SKM-1 (cell line): ENCODE measurements at regions not wholly inside any gene's neighbourhood (a gene's known extent, or its start where the extent isn't known, plus 50 kb on each side); places are given as distances from the start of the nearest gene placed in this dataset.

Experiments
- DNase-seq: peaks from one replicate; lab custom pipeline; 2025; ENCODE audit not compliant: unreplicated experiment; lab: John Stamatoyannopoulos, UW

GRCh38 chr1:67991546-67991945 lies 58.9 kb downstream of the DIRAS3 start:
- no peak for DNase-seq

- DNase-seq = no peak
Observed at GRCh38 chr1:67988066-67988465, 62.4 kb downstream of the DIRAS3 start.

DNA sequence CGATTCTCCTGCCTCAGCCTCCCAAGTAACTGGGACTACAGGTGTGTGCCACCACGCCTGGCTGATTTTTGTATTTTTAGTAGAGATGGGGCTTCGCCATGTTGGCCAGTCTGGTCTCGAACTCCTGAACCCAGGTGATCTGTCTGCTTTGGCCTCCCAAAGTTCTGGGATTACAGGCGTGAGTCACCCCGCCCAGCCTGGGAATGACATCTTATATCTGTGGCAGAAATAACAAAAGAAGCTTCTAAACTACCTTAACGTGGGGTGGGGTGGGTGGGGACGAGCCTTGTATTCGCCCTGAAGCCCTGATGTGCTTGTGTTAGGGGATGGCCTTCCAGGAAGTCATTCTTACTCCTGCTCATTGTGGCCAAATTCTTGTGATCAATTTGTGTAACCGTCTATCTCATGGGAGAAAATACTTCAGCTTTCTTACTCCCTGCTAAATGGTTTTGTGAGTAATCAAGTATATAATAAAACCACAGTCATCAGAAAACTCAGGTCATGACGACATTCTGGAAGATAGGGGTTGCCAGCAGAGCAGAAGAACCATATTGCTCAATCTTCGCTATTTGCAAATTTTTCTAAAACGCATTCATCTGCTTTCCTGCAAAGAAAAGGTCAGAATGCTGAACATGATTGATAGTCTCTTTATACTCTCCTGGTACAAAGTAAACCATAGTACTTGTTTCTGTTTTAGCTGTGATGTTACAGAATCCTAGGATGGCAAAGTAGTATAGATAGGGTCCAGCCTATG lies 63.2 kb downstream of the DIRAS3 start:
- DNase-seq = no peak

- no peak for DNase-seq
Observed at GRCh38 chr1:67983867-67984266, 66.6 kb downstream of the DIRAS3 start.

DNA sequence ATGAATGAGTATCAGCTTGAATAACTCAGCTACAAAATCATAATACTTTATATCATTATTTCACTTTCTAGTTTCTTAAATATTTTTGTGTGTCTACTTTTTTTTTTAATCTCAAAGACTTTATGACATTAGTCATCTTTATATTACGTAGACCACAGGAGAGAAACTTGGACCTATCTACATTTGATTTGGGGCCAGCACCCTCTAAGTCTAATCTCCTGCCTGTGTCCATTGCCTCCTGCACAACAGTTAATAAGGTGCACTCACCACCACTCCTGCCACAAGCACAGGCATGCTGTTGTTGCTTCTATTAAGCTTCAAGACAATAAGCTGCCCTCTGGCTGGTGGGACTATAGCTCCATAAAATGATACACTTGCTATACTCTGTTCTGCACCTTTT lies 70.4 kb downstream of the DIRAS3 start:
- DNase-seq = no peak

- no peak for DNase-seq
Observed at GRCh38 chr1:67979532-67979931, 70.9 kb downstream of the DIRAS3 start.

DNA sequence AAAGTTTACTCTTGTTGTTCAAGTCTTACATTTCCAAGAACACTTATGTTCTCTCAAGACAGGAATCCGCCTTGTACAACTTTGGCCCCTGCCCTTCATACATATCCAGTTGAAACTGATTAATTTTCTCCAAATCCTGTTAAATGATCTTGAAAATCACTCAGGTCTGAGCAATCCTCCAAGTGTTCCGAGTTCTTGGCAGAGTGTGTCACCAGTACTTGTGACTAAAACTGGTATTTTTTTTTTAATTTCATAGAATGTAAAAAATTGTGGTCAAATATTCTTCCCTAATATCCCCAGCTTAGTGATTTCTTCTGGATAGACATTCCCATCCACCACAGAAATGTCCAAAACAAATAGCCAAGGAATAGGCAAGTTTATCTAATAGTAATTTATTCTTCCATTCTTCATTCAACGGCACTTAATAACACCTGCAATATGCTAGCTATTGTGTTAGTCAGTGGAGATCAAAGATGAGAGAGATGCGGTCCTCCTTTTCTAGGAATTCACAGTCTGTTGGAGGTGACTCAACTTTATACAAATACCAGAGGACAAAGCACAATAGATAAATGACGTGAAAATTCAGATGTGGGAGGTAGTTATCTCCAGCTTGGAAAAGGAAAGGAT lies 71.4 kb downstream of the DIRAS3 start:
- no peak for DNase-seq

DNA sequence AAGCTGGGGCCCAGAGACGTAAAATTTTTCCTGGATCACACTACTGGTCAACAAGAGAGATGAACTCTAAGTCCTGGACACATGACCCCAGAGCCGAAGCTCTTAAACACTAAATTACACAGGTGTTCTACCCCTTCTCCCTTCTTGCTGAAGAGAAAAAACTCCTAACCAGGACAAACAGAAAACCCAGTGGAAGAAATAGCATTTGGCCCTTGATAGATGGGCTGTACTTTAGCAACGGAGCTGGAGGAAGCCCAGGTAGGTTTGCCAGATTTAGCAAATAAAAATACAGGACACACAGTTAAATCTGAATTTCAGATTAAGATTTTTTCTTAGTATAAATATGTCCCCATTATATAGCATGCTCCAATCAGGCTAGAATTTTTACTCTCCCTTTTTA lies 72.7 kb downstream of the DIRAS3 start:
- no peak for DNase-seq

GRCh38 chr1:67973051-67973450 lies 77.4 kb downstream of the DIRAS3 start:
- DNase-seq = no peak

GRCh38 chr1:67970088-67970487 lies 80.3 kb downstream of the DIRAS3 start:
- no peak for DNase-seq

DNA sequence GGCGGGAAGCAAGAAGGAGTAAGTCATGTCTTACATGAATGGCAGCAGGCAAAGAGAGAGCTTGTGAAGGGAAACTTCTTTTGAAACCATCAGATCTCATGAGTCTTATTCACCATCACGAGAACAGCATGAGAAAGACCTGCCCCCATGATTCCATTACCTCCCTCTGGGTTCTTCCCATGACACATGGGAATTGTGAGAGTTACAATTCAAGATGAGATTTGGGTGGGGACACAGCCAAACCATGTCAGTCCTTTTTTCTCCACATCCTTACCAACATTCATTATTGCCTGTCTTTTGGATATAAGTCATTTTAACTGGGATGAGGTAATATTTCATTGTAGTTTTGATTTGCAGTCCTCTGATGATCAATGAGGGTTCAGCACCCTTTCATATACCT lies 81.0 kb downstream of the DIRAS3 start:
- DNase-seq = no peak

GRCh38 chr1:67966666-67967009 lies 83.8 kb downstream of the DIRAS3 start:
- no peak for DNase-seq

DNA sequence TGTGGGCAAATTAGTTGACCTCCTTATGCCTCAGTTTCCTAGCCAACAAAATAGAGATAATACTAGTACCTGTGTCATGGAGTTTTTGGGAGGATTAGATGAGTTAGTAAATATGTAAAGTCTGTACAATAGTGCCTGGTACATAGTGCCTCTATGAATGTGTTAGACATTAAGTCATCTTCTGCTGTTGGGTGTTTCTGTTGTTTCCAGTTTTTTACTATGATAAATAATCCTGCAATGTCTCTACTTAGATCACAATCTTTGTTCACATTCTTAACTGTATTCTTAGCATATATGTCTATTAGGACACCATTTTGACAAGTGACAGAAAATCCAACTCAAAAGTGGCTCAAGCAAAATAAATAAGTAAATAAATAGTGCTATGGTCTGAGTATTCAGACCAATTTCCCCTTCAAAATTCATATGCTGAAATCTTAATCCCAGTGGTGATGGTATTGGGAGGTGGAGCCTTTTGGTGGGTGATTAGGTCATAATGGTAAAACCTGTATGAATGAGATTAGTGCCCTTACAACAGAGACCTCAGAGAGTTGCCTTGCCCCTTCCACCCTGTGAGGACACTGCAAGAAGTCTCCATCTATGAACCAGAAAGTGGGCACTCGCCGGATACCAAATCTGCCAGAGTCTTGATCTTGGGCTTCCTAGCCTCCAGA lies 84.3 kb downstream of the DIRAS3 start:
- DNase-seq = no peak

- DNase-seq = no peak
Observed at GRCh38 chr1:67963263-67963662, 87.2 kb downstream of the DIRAS3 start.

DNA sequence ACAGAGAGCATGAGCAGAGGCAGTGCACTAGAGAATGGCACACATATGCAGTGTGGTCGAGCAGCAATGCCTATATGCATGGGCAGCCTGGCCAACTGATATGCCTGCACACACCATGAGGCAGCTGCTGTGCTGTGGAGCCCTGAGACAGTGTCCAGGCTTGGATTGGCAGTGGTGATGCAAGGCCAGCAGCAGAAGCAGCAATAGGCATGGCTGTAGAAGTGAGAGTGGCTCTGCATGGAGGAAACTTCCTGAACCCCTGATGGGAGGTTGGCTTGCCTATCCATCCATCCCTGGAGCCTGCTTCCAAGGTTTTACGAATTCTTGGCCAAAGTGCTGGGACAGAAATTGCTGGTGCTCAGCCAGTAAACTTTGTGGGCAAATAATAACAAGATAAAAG lies 89.7 kb downstream of the DIRAS3 start:
- no peak for DNase-seq

DNA sequence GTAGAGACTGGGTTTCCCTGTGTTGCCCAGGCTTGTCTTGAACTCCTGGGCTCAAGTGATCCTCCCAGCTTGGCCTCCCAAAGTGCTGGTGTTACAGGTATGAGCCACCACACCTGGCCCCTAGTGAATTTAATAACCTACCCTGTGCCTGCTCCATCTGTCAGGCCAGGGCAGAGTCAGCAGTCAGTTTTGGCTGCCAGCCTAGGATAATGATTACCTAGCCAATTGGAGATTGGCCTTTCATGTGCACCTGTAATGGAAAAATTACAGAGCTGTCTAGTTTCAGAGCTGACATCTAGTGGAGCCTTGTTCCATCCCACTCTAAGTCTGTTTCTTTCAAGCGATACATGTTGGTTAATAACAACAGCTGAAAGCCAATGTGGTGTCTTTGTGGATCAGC lies 92.0 kb downstream of the DIRAS3 start:
- DNase-seq = no peak

DNA sequence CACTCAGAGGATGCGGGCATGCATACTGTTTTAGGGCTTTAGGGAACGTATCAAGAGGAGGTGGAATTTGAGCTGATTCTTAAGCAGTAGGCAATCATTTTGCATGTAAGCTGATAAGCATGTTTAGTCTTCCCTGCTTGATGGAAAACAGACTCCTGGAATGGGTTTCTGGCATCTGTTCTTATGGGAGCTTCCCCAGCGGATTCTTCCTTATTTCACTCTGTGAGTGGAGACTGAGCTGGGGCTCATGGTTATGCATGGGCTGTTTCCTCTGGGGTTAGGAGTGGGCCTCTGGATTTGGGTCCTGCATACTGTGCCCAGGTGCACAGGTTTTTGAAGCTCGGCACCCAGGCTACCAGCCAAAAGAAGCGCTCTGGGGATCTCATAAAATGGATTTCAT lies 93.4 kb downstream of the DIRAS3 start:
- DNase-seq = no peak

DNA sequence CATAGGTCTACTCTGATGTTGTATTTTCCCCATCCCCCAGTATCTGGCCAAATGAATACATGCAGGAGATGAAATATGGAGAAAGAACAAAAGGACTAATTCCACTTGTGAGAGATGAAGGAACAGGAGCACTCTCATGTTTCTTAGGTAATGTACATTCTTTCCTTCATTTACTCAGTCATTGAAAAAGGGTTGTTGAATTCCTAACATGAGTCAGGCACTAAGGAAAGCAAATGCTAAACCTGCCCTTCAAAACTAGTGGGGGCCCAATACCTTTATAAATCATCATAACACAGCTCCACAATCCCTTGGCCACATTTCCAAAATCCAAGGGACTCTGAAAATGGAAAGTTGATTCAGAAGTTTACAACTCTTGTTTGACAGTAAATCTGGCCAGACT lies 94.3 kb downstream of the DIRAS3 start:
- no peak for DNase-seq

DNA sequence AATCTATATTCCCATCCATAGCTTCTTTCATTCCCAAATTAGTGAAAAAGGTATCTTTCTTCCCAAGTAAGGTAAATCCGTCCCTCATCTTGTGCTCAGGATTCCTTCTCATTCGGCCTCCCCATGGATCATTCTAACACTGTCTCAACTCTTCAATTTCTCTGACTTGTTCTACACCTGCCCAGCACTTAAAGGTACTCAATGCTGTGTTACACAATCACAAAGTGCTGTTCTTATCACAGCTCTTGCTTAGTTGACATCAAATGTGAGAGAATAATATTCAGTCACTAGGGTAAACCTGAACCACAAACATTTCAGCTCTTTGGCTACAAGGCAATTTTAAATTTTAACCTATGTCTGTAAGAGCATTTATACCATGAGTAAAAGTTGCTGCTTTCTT lies 94.8 kb downstream of the DIRAS3 start:
- DNase-seq = no peak

GRCh38 chr1:67953301-67953700 lies 97.1 kb downstream of the DIRAS3 start:
- DNase-seq = no peak

DNA sequence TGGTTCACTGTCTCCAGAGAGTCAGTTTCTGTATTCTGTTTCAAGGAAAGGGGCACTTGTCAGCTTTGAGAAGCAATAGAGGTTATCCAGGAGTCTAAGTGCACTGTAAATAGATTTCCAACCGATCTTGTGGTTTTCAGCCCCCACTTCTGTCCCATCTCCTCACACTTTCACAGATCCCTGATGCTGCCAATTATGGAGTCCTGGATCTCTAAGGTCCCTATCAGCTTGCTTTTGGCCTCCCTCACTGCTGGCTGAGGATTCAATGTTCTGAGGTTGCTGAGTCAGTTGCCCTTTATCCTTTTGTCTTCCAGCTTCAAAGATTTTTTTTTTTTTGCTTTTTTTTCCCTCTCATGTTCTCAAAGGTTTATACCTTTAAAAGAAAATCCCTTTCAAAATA lies 98.4 kb downstream of the DIRAS3 start:
- DNase-seq = no peak

DNA sequence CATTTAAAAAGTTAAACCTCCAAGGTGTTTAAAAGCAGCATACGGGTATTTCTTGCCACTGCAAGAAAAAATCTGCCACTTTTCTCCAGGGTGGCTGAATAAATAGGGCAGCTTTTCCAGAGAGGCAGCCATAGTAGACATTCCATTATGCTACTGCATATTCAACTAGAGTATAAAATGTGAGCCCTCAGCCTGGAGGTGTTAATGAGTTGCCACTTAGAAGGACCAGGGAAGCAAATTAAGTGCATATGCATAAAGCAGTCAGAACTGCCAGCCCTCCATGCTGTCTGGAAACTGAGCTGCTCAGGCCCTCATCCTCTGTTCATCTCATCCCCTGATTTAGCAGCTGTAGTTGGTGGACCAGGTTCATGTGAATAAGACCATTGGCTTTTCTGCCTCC lies 99.4 kb downstream of the DIRAS3 start:
- no peak for DNase-seq
